ENCODE measurements at regions not wholly inside any gene's neighbourhood (a gene's known extent, or its start where the extent isn't known, plus 50 kb on each side); places are given as distances from the start of the nearest gene placed in this dataset.

- no peak for TF ChIP-seq FOXP2 (optimal IDR thresholded peaks at IDR 0.05; ENCODE audit: borderline replicate concordance, extremely low read depth, extremely low read length, insufficient read depth)
- no peak for TF ChIP-seq SIN3A (IDR thresholded peaks at IDR 0.05; ENCODE audit: borderline replicate concordance, insufficient read depth, low read length)
- TF ChIP-seq TAF1 (IDR thresholded peaks at IDR 0.05; ENCODE audit: borderline replicate concordance, insufficient read depth, low read length) = no peak
- no peak for TF ChIP-seq POLR2AphosphoS5 (IDR thresholded peaks at IDR 0.05; ENCODE audit: low read depth, low read length)
- no peak for TF ChIP-seq REST (IDR thresholded peaks at IDR 0.05; ENCODE audit: insufficient read depth in 1 of 2, low read depth in 2 of 2, low read length in 2 of 2)
Observed at GRCh38 chr2:114156366-114157056, 266.6 kb downstream of the ACTR3 start.

GRCh38 chr2:114157057-114157385 is 267.1 kb downstream of the ACTR3 start:
- TF ChIP-seq FOXP2 (optimal IDR thresholded peaks at IDR 0.05; ENCODE audit: borderline replicate concordance, extremely low read depth, extremely low read length, insufficient read depth) (no peak), REST (IDR thresholded peaks at IDR 0.05; ENCODE audit: insufficient read depth in 1 of 2, low read depth in 2 of 2, low read length in 2 of 2) (no peak), SIN3A (IDR thresholded peaks at IDR 0.05; ENCODE audit: borderline replicate concordance, insufficient read depth, low read length) (no peak), TAF1 (IDR thresholded peaks at IDR 0.05; ENCODE audit: borderline replicate concordance, insufficient read depth, low read length) (no peak), POLR2AphosphoS5 (IDR thresholded peaks at IDR 0.05; ENCODE audit: low read depth, low read length) (no peak)

- no peak for TF ChIP-seq POLR2AphosphoS5 (IDR thresholded peaks at IDR 0.05; ENCODE audit: low read depth, low read length)
- no peak for TF ChIP-seq FOXP2 (optimal IDR thresholded peaks at IDR 0.05; ENCODE audit: borderline replicate concordance, extremely low read depth, extremely low read length, insufficient read depth)
- TF ChIP-seq TAF1 (IDR thresholded peaks at IDR 0.05; ENCODE audit: borderline replicate concordance, insufficient read depth, low read length) = no peak
- TF ChIP-seq SIN3A (IDR thresholded peaks at IDR 0.05; ENCODE audit: borderline replicate concordance, insufficient read depth, low read length) = no peak
- no peak for TF ChIP-seq REST (IDR thresholded peaks at IDR 0.05; ENCODE audit: insufficient read depth in 1 of 2, low read depth in 2 of 2, low read length in 2 of 2)
Observed at GRCh38 chr2:114160263-114160981, 270.5 kb downstream of the ACTR3 start.

- TF ChIP-seq POLR2AphosphoS5 (IDR thresholded peaks at IDR 0.05; ENCODE audit: low read depth, low read length) = no peak
- no peak for TF ChIP-seq FOXP2 (optimal IDR thresholded peaks at IDR 0.05; ENCODE audit: borderline replicate concordance, extremely low read depth, extremely low read length, insufficient read depth)
- no peak for TF ChIP-seq SIN3A (IDR thresholded peaks at IDR 0.05; ENCODE audit: borderline replicate concordance, insufficient read depth, low read length)
- TF ChIP-seq TAF1 (IDR thresholded peaks at IDR 0.05; ENCODE audit: borderline replicate concordance, insufficient read depth, low read length) = no peak
- no peak for TF ChIP-seq REST (IDR thresholded peaks at IDR 0.05; ENCODE audit: insufficient read depth in 1 of 2, low read depth in 2 of 2, low read length in 2 of 2)
Observed at GRCh38 chr2:114161371-114161770, 271.5 kb downstream of the ACTR3 start.
